GM12878 (cell line): ENCODE measurements at regions not wholly inside any gene's neighbourhood (a gene's known extent, or its start where the extent isn't known, plus 50 kb on each side); places are given as distances from the start of the nearest gene placed in this dataset.

Experiments used
- ATAC-seq: fragments of 200-7000 bp; cut with Tn5 transposase; 3 replicates; pipeline ENCODE4 v1.9.1; 2020; ENCODE audit warnings: mild to moderate bottlenecking, moderate library complexity
- BruUV-seq: library from RNA; stranded (reverse); fragments of 400-500 nt; replicated peaks from 2 replicates; lab custom pipeline; 2021; lab: Mats Ljungman, UMichigan
- CTCF ChIA-PET: fragments of 300-600 bp; sonication (Branson Sonifier 250); formaldehyde crosslinking; extraction: SDS; loops from one replicate; lab custom pipeline; 2021; ENCODE audit warnings: inconsistent platforms; lab: Yijun Ruan, JAX
- POLR2A ChIA-PET: fragments of 350-600 bp; formaldehyde crosslinking; extraction: SDS; loops from one replicate; lab custom pipeline; 2021; ENCODE audit warnings: inconsistent platforms; lab: Charles Lee
- RAD21 ChIA-PET: fragments of 300-600 bp; sonication (Branson Sonifier 250); formaldehyde crosslinking; loops from one replicate; lab custom pipeline; 2023; ENCODE audit warnings: antibody characterized with exemption; ENCODE audit not compliant: unreplicated experiment; lab: Charles Lee
- SMC1A ChIA-PET: fragments of 300-600 bp; sonication (Branson Sonifier 250); formaldehyde crosslinking; loops from one replicate; lab custom pipeline; 2023; ENCODE audit not compliant: unreplicated experiment, uncharacterized antibody; lab: Charles Lee
- DNase-seq: peaks from one replicate; pipeline ENCODE4 v3.0.0-alpha.2; 2011; ENCODE audit warnings: low read depth, low spot score
- FAIRE-seq: peaks from 3 replicates; lab custom pipeline; 2011; peaks lifted over from hg19 to GRCh38; lab: Jason Lieb, UNC
- H2AFZ ChIP-seq: 2 replicates; pipeline ENCODE4 v1.6.0; 2011; ENCODE audit warnings: low read depth, low read length, control low read depth; ENCODE audit not compliant: control insufficient read depth
- H3K27ac ChIP-seq: 2 replicates; pipeline ENCODE4 v1.5.1; 2011; ENCODE audit warnings: control low read depth; ENCODE audit not compliant: control insufficient read depth, insufficient read depth
- H3K27me3 ChIP-seq, 2 experiments: replicated peaks in 1 of 2; 2 replicates each; pipeline versions ENCODE4 v1.6.0 to v1.6.1; 2011; ENCODE audit warnings: low read length in 1 of 2; ENCODE audit not compliant: control insufficient read depth in 2 of 2, insufficient read depth in 2 of 2
- H3K36me3 ChIP-seq, 2 experiments: 2 replicates each; pipeline ENCODE4 v1.5.1; 2011; ENCODE audit warnings: low read length in 1 of 2; ENCODE audit not compliant: control insufficient read depth in 2 of 2, insufficient read depth in 2 of 2
- H3K4me1 ChIP-seq: 2 replicates; pipeline ENCODE4 v1.6.1; 2011; ENCODE audit warnings: mild to moderate bottlenecking, low read length, moderate library complexity, mixed read lengths; ENCODE audit not compliant: control insufficient read depth, insufficient read depth
- H3K4me2 ChIP-seq: 2 replicates; pipeline ENCODE4 v1.6.0; 2011; ENCODE audit warnings: control low read depth; ENCODE audit not compliant: control insufficient read depth, insufficient read depth
- H3K4me3 ChIP-seq: fragments of 200-600 bp; sonication (generic); 2 replicates; pipeline ENCODE4 v1.5.1; 2016
- H3K79me2 ChIP-seq: 2 replicates; pipeline ENCODE4 v1.6.0; 2011; ENCODE audit warnings: low read length; ENCODE audit not compliant: control insufficient read depth, insufficient read depth
- H3K9ac ChIP-seq: 2 replicates; pipeline ENCODE4 v1.8.0; 2011; ENCODE audit warnings: low read length, control low read depth, mixed read lengths; ENCODE audit not compliant: control insufficient read depth, insufficient read depth
- H3K9me3 ChIP-seq: replicated peaks from 3 replicates; pipeline ENCODE4 v1.5.1; 2011; ENCODE audit warnings: mild to moderate bottlenecking, low read length; ENCODE audit not compliant: control insufficient read depth, insufficient read depth
- H4K20me1 ChIP-seq: 2 replicates; pipeline ENCODE4 v1.6.0; 2011; ENCODE audit not compliant: control insufficient read depth, insufficient read depth
- EED ChIP-seq: sonication (generic); IDR thresholded peaks from 2 replicates; pipeline ENCODE4 v1.6.1; 2016; ENCODE audit warnings: antibody characterized with exemption, low read depth
- HCFC1 ChIP-seq: fragments of 150-350 bp; IDR thresholded peaks from 2 replicates; pipeline ENCODE4 v1.6.1; 2014; ENCODE audit warnings: low read length
- PAX8 ChIP-seq: fragments of 450-650 bp; IDR thresholded peaks from 2 replicates; pipeline ENCODE4 v1.6.1; 2017; ENCODE audit warnings: mild to moderate bottlenecking, moderate library complexity
- TCF7 ChIP-seq: IDR thresholded peaks from 2 replicates; pipeline ENCODE4 v1.6.1; 2014; ENCODE audit warnings: antibody characterized with exemption, borderline replicate concordance
- WGBS: methylation state at CpG from one replicate; pipeline ENCODE4 v1.1.6; 2016; ENCODE audit warnings: low lambda C conversion rate; ENCODE audit not compliant: insufficient replicate concordance, insufficient coverage; ENCODE audit errors: missing lambda C conversion rate; 5-methylcytosine and 5-hydroxymethylcytosine counted together
- in situ Hi-C: fragments of 300-500 bp; cut with MboI; formaldehyde crosslinking; loops from 9 replicates; pipeline ENCODE4 v1.14.3; 2018; ENCODE audit warnings: mixed read lengths
- intact Hi-C: fragments of 100-400 bp; cut with micrococcal nuclease; formaldehyde crosslinking; loops from one replicate; pipeline ENCODE4 v1.14.2; 2022; ENCODE audit not compliant: unreplicated experiment
- TF ChIP-seq, protein P1 (sequence below): IDR thresholded peaks from 2 replicates; pipeline ENCODE4 v1.6.1; 2012; ENCODE audit warnings: low read length, inconsistent platforms
- TF ChIP-seq, protein P2 (sequence below): fragments of 450-650 bp; IDR thresholded peaks from 2 replicates; pipeline ENCODE4 v1.6.1; 2017; ENCODE audit warnings: mild to moderate bottlenecking, moderate library complexity
- TF ChIP-seq, protein P3 (sequence below): IDR thresholded peaks from 2 replicates; pipeline ENCODE4 v1.6.1; 2011; ENCODE audit warnings: borderline replicate concordance, low read depth, mild to moderate bottlenecking, moderate library complexity, low read length; ENCODE audit not compliant: insufficient read depth, poor library complexity, severe bottlenecking

DNA sequence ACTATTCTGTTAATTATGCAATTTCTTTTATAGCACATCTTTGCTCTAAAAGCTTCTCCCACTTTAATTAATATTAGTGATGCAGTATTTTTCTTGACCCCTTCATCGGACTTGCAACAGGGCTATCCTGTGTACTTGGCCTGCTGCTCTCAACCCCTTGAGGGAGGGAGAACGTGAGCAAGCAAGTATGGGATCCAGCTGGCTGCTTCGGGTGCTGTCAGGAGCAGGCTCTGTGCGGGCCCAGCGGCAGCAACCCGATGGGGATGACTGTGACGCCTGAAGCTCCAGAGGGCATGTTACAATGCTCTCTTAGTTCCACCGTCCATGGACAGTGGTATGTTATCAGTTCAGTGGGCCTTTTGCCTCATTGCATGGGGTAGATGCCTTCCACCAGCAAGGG, 519.8 kb upstream of the CITED2 start:
- ChIA-PET RAD21 (no interaction called here), SMC1A (interaction anchor here (0.6 to 1.9 kb wide), 3 partner anchors 36 to 1670 kb away, joined by 3 to 4 read pairs (median 4); no protein-coding TSS in a partner anchor), POLR2A (no interaction called here), CTCF (no interaction called here)
- Histone ChIP-seq H3K9me3 (no peaks in the 10 kb centered on the region), H3K9ac (no peak overlapping the region), H3K27ac (no peak overlapping the region), H3K4me1 (no peaks in the 10 kb centered on the region), H3K36me3 (no peaks in the 10 kb centered on the region), H3K27me3 (no peaks in the 10 kb centered on the region), H3K4me2 (no peak overlapping the region), H4K20me1 (no peaks in the 10 kb centered on the region), H3K79me2 (no peaks in the 10 kb centered on the region), H2AFZ (no peak overlapping the region), H3K4me3 (no peak overlapping the region)
- TF ChIP-seq PAX8, result no peak
- TF ChIP-seq HCFC1, result no peak
- no peak for TF ChIP-seq EED
- TF ChIP-seq TCF7, result no peak
- TF ChIP-seq, protein P1, sequence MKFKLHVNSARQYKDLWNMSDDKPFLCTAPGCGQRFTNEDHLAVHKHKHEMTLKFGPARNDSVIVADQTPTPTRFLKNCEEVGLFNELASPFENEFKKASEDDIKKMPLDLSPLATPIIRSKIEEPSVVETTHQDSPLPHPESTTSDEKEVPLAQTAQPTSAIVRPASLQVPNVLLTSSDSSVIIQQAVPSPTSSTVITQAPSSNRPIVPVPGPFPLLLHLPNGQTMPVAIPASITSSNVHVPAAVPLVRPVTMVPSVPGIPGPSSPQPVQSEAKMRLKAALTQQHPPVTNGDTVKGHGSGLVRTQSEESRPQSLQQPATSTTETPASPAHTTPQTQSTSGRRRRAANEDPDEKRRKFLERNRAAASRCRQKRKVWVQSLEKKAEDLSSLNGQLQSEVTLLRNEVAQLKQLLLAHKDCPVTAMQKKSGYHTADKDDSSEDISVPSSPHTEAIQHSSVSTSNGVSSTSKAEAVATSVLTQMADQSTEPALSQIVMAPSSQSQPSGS, result no peak
- TF ChIP-seq, protein P2, sequence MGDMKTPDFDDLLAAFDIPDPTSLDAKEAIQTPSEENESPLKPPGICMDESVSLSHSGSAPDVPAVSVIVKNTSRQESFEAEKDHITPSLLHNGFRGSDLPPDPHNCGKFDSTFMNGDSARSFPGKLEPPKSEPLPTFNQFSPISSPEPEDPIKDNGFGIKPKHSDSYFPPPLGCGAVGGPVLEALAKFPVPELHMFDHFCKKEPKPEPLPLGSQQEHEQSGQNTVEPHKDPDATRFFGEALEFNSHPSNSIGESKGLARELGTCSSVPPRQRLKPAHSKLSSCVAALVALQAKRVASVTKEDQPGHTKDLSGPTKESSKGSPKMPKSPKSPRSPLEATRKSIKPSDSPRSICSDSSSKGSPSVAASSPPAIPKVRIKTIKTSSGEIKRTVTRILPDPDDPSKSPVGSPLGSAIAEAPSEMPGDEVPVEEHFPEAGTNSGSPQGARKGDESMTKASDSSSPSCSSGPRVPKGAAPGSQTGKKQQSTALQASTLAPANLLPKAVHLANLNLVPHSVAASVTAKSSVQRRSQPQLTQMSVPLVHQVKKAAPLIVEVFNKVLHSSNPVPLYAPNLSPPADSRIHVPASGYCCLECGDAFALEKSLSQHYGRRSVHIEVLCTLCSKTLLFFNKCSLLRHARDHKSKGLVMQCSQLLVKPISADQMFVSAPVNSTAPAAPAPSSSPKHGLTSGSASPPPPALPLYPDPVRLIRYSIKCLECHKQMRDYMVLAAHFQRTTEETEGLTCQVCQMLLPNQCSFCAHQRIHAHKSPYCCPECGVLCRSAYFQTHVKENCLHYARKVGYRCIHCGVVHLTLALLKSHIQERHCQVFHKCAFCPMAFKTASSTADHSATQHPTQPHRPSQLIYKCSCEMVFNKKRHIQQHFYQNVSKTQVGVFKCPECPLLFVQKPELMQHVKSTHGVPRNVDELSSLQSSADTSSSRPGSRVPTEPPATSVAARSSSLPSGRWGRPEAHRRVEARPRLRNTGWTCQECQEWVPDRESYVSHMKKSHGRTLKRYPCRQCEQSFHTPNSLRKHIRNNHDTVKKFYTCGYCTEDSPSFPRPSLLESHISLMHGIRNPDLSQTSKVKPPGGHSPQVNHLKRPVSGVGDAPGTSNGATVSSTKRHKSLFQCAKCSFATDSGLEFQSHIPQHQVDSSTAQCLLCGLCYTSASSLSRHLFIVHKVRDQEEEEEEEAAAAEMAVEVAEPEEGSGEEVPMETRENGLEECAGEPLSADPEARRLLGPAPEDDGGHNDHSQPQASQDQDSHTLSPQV, result no peak
- TF ChIP-seq, protein P3, sequence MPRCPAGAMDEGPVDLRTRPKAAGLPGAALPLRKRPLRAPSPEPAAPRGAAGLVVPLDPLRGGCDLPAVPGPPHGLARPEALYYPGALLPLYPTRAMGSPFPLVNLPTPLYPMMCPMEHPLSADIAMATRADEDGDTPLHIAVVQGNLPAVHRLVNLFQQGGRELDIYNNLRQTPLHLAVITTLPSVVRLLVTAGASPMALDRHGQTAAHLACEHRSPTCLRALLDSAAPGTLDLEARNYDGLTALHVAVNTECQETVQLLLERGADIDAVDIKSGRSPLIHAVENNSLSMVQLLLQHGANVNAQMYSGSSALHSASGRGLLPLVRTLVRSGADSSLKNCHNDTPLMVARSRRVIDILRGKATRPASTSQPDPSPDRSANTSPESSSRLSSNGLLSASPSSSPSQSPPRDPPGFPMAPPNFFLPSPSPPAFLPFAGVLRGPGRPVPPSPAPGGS, result no peak
- ATAC-seq (no peak), DNase-seq (no peak), FAIRE-seq (no peak)
- intact Hi-C loops (no loop called here), in situ Hi-C loops (no loop called here)
- WGBS, result 81% methylated on average over 8 of the region's 8 CpGs
- no TSS peak for BruUV-seq
